Gastroesophageal sphincter (tissue), 3 donors: ENCODE measurements at regions not wholly inside any gene's neighbourhood (a gene's known extent, or its start where the extent isn't known, plus 50 kb on each side); places are given as distances from the start of the nearest gene placed in this dataset.

Experiments used
- EP300 ChIP-seq: sonication (generic); formaldehyde crosslinking; IDR thresholded peaks from one replicate; pipeline ENCODE4 v1.6.1; 2017; ENCODE audit warnings: antibody characterized with exemption, mild to moderate bottlenecking
- POLR2A ChIP-seq, 2 donors: fragments of 450-650 bp; IDR thresholded peaks; one replicate each; pipeline ENCODE4 v1.6.1; 2017; ENCODE audit warnings: antibody characterized with exemption in 2 of 2, mild to moderate bottlenecking in 2 of 2, moderate library complexity in 1 of 2
- TF ChIP-seq, protein P1 (sequence below), 4 experiments: fragments of 200-600 bp in 2 of 4; fragments of 450-650 bp in 2 of 4; sonication (generic) in 1 of 4; IDR thresholded peaks; one replicate each; pipeline ENCODE4 v1.5.1; 2017 to 2019; ENCODE audit warnings: antibody characterized with exemption in 4 of 4, mild to moderate bottlenecking in 2 of 4, moderate library complexity in 2 of 4

GRCh38 chr9:129458155-129458661, 162.7 kb downstream of the C9orf50 start:
- TF ChIP-seq, protein P1, sequence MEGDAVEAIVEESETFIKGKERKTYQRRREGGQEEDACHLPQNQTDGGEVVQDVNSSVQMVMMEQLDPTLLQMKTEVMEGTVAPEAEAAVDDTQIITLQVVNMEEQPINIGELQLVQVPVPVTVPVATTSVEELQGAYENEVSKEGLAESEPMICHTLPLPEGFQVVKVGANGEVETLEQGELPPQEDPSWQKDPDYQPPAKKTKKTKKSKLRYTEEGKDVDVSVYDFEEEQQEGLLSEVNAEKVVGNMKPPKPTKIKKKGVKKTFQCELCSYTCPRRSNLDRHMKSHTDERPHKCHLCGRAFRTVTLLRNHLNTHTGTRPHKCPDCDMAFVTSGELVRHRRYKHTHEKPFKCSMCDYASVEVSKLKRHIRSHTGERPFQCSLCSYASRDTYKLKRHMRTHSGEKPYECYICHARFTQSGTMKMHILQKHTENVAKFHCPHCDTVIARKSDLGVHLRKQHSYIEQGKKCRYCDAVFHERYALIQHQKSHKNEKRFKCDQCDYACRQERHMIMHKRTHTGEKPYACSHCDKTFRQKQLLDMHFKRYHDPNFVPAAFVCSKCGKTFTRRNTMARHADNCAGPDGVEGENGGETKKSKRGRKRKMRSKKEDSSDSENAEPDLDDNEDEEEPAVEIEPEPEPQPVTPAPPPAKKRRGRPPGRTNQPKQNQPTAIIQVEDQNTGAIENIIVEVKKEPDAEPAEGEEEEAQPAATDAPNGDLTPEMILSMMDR (IDR thresholded peaks at IDR 0.05): no peak
- TF ChIP-seq POLR2A (IDR thresholded peaks at IDR 0.05): no peak
- no peak for TF ChIP-seq EP300
